ENCODE measurements at regions not wholly inside any gene's neighbourhood (a gene's known extent, or its start where the extent isn't known, plus 50 kb on each side); places are given as distances from the start of the nearest gene placed in this dataset.

- whole genome bisulfite sequencing (ENCODE audit: low lambda C conversion rate, missing lambda C conversion rate) = 73% methylated on average over 5 of the region's 5 CpGs
- Histone ChIP-seq H3K36me3 (replicated peaks; ENCODE audit: insufficient read depth, low read depth) (no peaks in the 10 kb centered on the region), H3K4me3 (no peak overlapping the region), H3K79me2 (no peaks in the 10 kb centered on the region), H3K27me3 (no peaks in the 10 kb centered on the region), H3K9me3 (ENCODE audit: low read depth) (no peaks in the 10 kb centered on the region), H3K4me1 (ENCODE audit: insufficient read depth) (no peaks in the 10 kb centered on the region), H3K4me2 (no peak overlapping the region), H3K27ac (no peak overlapping the region), H2AFZ (no peak overlapping the region), H3K9me2 (replicated peaks; ENCODE audit: insufficient read depth) (no peaks in the 10 kb centered on the region), H4K20me1 (ENCODE audit: insufficient read depth, poor library complexity, severe bottlenecking) (no peaks in the 10 kb centered on the region)
- no peak for DNase-seq (ENCODE audit: low spot score)
- no peak for TF ChIP-seq EZH2 (IDR thresholded peaks at IDR 0.05; ENCODE audit: borderline replicate concordance)
- no peak for TF ChIP-seq CTCF (IDR thresholded peaks at IDR 0.05; ENCODE audit: poor library complexity)
- TF ChIP-seq EZH2phosphoT487 (IDR thresholded peaks at IDR 0.05; ENCODE audit: low read depth, severe bottlenecking, unreplicated experiment) = no peak
Observed at GRCh38 chr5:168110384-168110783, 181.1 kb upstream of the WWC1 start.

DNA sequence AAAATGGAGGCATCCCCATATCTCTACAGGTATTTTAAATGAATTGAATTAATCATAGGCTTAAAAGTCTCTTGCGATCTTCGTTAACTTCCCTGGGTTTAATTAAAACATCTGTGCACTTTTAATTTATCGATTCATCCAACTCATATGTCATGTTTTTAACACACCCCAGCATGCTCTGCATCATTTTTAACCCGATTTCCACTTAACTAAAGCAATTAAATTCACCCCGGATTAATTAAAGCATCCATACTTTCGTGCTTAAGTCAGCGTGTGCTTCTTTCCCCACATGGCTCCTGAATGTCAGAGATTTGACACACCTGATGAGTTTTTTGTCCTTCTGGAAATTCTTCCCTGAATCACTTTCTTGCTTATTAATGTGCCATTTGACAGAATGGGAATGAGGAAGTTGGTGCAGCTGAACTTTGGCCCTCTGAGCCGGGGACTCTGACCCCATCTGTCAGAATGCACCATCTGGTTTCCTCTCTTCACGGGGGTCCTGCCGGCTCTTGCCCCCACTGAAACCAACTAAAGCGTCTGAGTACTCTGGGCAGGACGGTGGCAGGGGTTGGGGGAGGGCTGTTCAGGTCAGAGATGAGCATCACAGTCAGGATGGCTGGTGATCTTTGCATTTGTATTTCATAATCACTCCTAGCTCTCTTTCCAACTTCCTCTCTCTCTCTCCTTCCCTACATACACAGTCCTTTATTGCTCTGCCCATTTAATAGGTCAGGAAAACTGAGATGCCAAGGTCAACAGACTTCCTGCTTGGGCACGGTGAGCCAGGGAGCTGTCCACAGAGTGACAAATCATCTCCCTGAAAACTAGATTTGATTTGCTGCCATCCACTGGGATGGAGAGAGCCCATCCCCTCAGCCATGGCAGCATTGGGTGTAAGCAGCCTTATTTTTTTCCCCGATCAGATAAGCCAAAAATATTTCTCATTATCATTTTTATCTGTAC is 180.3 kb upstream of the WWC1 start:
- WGBS (ENCODE audit: low lambda C conversion rate, missing lambda C conversion rate) = 79% methylated on average over 14 of the region's 14 CpGs
- H2AFZ ChIP-seq = no peak overlapping the region
- H4K20me1 ChIP-seq (ENCODE audit: insufficient read depth, poor library complexity, severe bottlenecking) = no peaks in the 10 kb centered on the region
- H3K4me3 ChIP-seq = no peak overlapping the region
- no peaks in the 10 kb centered on the region for H3K79me2 ChIP-seq
- no peaks in the 10 kb centered on the region for H3K4me1 ChIP-seq (ENCODE audit: insufficient read depth)
- no peaks in the 10 kb centered on the region for H3K27me3 ChIP-seq
- no peak for DNase-seq (ENCODE audit: low spot score)
- H3K9me2 ChIP-seq (replicated peaks; ENCODE audit: insufficient read depth) = no peaks in the 10 kb centered on the region
- H3K27ac ChIP-seq = no peak overlapping the region
- no peaks in the 10 kb centered on the region for H3K9me3 ChIP-seq (ENCODE audit: low read depth)
- TF ChIP-seq EZH2phosphoT487 (IDR thresholded peaks at IDR 0.05; ENCODE audit: low read depth, severe bottlenecking, unreplicated experiment) (no peak), EZH2 (IDR thresholded peaks at IDR 0.05; ENCODE audit: borderline replicate concordance) (no peak), CTCF (IDR thresholded peaks at IDR 0.05; ENCODE audit: poor library complexity) (no peak)
- no peaks in the 10 kb centered on the region for H3K36me3 ChIP-seq (replicated peaks; ENCODE audit: insufficient read depth, low read depth)
- H3K4me2 ChIP-seq = no peak overlapping the region

- Histone ChIP-seq H3K27me3 (peaks cover 3% of the 10 kb centered on the region), H3K27ac (no peak overlapping the region), H3K4me1 (ENCODE audit: insufficient read depth) (no peaks in the 10 kb centered on the region), H3K4me2 (no peak overlapping the region), H4K20me1 (ENCODE audit: insufficient read depth, poor library complexity, severe bottlenecking) (no peaks in the 10 kb centered on the region), H3K36me3 (replicated peaks; ENCODE audit: insufficient read depth, low read depth) (no peaks in the 10 kb centered on the region), H3K9me2 (replicated peaks; ENCODE audit: insufficient read depth) (no peaks in the 10 kb centered on the region), H3K79me2 (no peaks in the 10 kb centered on the region), H2AFZ (no peak overlapping the region), H3K9me3 (ENCODE audit: low read depth) (no peaks in the 10 kb centered on the region), H3K4me3 (no peak overlapping the region)
- TF ChIP-seq CTCF (IDR thresholded peaks at IDR 0.05; ENCODE audit: poor library complexity) (peak; percentile 56), EZH2phosphoT487 (IDR thresholded peaks at IDR 0.05; ENCODE audit: low read depth, severe bottlenecking, unreplicated experiment) (no peak)
- peak; percentile 77 for DNase-seq (ENCODE audit: low spot score)
- WGBS (ENCODE audit: low lambda C conversion rate, missing lambda C conversion rate) = 56% methylated on average over 6 of the region's 6 CpGs
Observed at GRCh38 chr5:168114444-168115017, 176.9 kb upstream of the WWC1 start.

Data from hepatocyte (in vitro differentiated cells).